ENCODE measurements at regions not wholly inside any gene's neighbourhood (a gene's known extent, or its start where the extent isn't known, plus 50 kb on each side); places are given as distances from the start of the nearest gene placed in this dataset.

GRCh38 chr18:51330739-51331138 lies 133.3 kb upstream of the MEX3C start:
- H3K27ac Mint-ChIP-seq: peak overlapping the region; percentile 54
- H3K4me1 Mint-ChIP-seq: peaks cover 16% of the 10 kb centered on the region
- no peaks in the 10 kb centered on the region for H3K36me3 Mint-ChIP-seq
- no peak overlapping the region for H3K4me3 Mint-ChIP-seq
- H3K27me3 Mint-ChIP-seq (ENCODE audit: low read depth): no peaks in the 10 kb centered on the region
- no peaks in the 10 kb centered on the region for H3K9me3 Mint-ChIP-seq
- no peak for DNase-seq (ENCODE audit: low spot score in 2 of 2, unreplicated experiment in 2 of 2)
- no peak for TF ChIP-seq CTCF (IDR thresholded peaks at IDR 0.05; ENCODE audit: unreplicated experiment)

GRCh38 chr18:51337406-51337805 lies 139.9 kb upstream of the MEX3C start:
- DNase-seq (ENCODE audit: low spot score in 2 of 2, unreplicated experiment in 2 of 2): no peak
- Mint-ChIP-seq H3K9me3 (peaks cover 4% of the 10 kb centered on the region), H3K36me3 (no peaks in the 10 kb centered on the region), H3K4me1 (peaks cover 2% of the 10 kb centered on the region), H3K4me3 (no peak overlapping the region), H3K27ac (no peak overlapping the region), H3K27me3 (ENCODE audit: low read depth) (no peaks in the 10 kb centered on the region)
- TF ChIP-seq CTCF (IDR thresholded peaks at IDR 0.05; ENCODE audit: unreplicated experiment): no peak

- TF ChIP-seq CTCF (IDR thresholded peaks at IDR 0.05; ENCODE audit: unreplicated experiment): no peak
- H3K4me1 Mint-ChIP-seq: peaks cover 2% of the 10 kb centered on the region
- no peak for DNase-seq (ENCODE audit: low spot score in 2 of 2, unreplicated experiment in 2 of 2)
- no peak overlapping the region for H3K27ac Mint-ChIP-seq
- no peak overlapping the region for H3K4me3 Mint-ChIP-seq
- no peaks in the 10 kb centered on the region for H3K36me3 Mint-ChIP-seq
- H3K9me3 Mint-ChIP-seq: peaks cover 11% of the 10 kb centered on the region
- H3K27me3 Mint-ChIP-seq (ENCODE audit: low read depth): no peaks in the 10 kb centered on the region
Measured at GRCh38 chr18:51339856-51340255, 142.4 kb upstream of the MEX3C start.

GRCh38 chr18:51340332-51340731 lies 142.9 kb upstream of the MEX3C start:
- H3K4me3 Mint-ChIP-seq: no peak overlapping the region
- H3K27me3 Mint-ChIP-seq (ENCODE audit: low read depth): no peaks in the 10 kb centered on the region
- DNase-seq (ENCODE audit: low spot score in 2 of 2, unreplicated experiment in 2 of 2): no peak
- H3K9me3 Mint-ChIP-seq: peaks cover 11% of the 10 kb centered on the region
- H3K4me1 Mint-ChIP-seq: peaks cover 2% of the 10 kb centered on the region
- H3K36me3 Mint-ChIP-seq: no peaks in the 10 kb centered on the region
- TF ChIP-seq CTCF (IDR thresholded peaks at IDR 0.05; ENCODE audit: unreplicated experiment): no peak
- no peak overlapping the region for H3K27ac Mint-ChIP-seq

GRCh38 chr18:51342815-51343214 lies 145.3 kb upstream of the MEX3C start:
- no peak overlapping the region for H3K27ac Mint-ChIP-seq
- DNase-seq (ENCODE audit: low spot score in 2 of 2, unreplicated experiment in 2 of 2): no peak
- H3K4me1 Mint-ChIP-seq: no peaks in the 10 kb centered on the region
- TF ChIP-seq CTCF (IDR thresholded peaks at IDR 0.05; ENCODE audit: unreplicated experiment): no peak
- peaks cover 7% of the 10 kb centered on the region for H3K9me3 Mint-ChIP-seq
- no peaks in the 10 kb centered on the region for H3K36me3 Mint-ChIP-seq
- H3K27me3 Mint-ChIP-seq (ENCODE audit: low read depth): peaks cover 3% of the 10 kb centered on the region
- no peak overlapping the region for H3K4me3 Mint-ChIP-seq

- peaks cover 7% of the 10 kb centered on the region for H3K9me3 Mint-ChIP-seq
- no peak for TF ChIP-seq CTCF (IDR thresholded peaks at IDR 0.05; ENCODE audit: unreplicated experiment)
- no peak for DNase-seq (ENCODE audit: low spot score in 2 of 2, unreplicated experiment in 2 of 2)
- peaks cover 2% of the 10 kb centered on the region for H3K4me1 Mint-ChIP-seq
- no peak overlapping the region for H3K4me3 Mint-ChIP-seq
- peaks cover 13% of the 10 kb centered on the region for H3K27me3 Mint-ChIP-seq (ENCODE audit: low read depth)
- H3K36me3 Mint-ChIP-seq: no peaks in the 10 kb centered on the region
- no peak overlapping the region for H3K27ac Mint-ChIP-seq
Measured at GRCh38 chr18:51345848-51346391, 148.4 kb upstream of the MEX3C start.

All from mesothelial cell of epicardium (in vitro differentiated cells).